Upper lobe of left lung (tissue), 6 donors: ENCODE measurements at regions not wholly inside any gene's neighbourhood (a gene's known extent, or its start where the extent isn't known, plus 50 kb on each side); places are given as distances from the start of the nearest gene placed in this dataset.
"Not testable (repeated sequence)": the region's sequence is repeated elsewhere in the genome, so short reads cannot be mapped to it uniquely, and the experiment has no call there.

Experiments
- ATAC-seq, 2 donors: fragments of 200-7000 bp; cut with Tn5 transposase; one replicate each; pipeline ENCODE4 v1.9.1; 2022; ENCODE audit warnings: mild to moderate bottlenecking in 2 of 2, moderate library complexity in 2 of 2; ENCODE audit not compliant: low FRiP score in 2 of 2
- DNase-seq, 2 donors: peaks; one replicate each; pipeline ENCODE4 v3.0.0-alpha.2; 2019 to 2020
- H3K27ac ChIP-seq, 4 donors: fragments of 200-600 bp; sonication (generic); one replicate each; pipeline ENCODE4 v1.5.1; 2016 to 2019
- H3K27me3 ChIP-seq, 4 donors: fragments of 200-600 bp; sonication (generic); one replicate each; pipeline ENCODE4 v1.5.1; 2017 to 2019
- H3K36me3 ChIP-seq, 4 donors: fragments of 200-600 bp; sonication (generic); one replicate each; pipeline ENCODE4 v1.5.1; 2016 to 2019
- H3K4me1 ChIP-seq, 4 donors: fragments of 200-600 bp; sonication (generic); one replicate each; pipeline ENCODE4 v1.5.1; 2018 to 2019
- H3K4me3 ChIP-seq, 4 donors: fragments of 200-600 bp; sonication (generic); one replicate each; pipeline ENCODE4 v1.5.1; 2017 to 2019; ENCODE audit warnings: mild to moderate bottlenecking in 2 of 4, moderate library complexity in 1 of 4
- H3K9me3 ChIP-seq, 4 donors: fragments of 200-600 bp; sonication (generic); one replicate each; pipeline ENCODE4 v1.5.1; 2018 to 2019
- CTCF ChIP-seq, 6 experiments: fragments of 450-650 bp in 4 of 6; fragments of 200-600 bp in 2 of 6; sonication (generic) in 2 of 6; IDR thresholded peaks; one replicate each; pipeline ENCODE4 v1.5.1; 2016 to 2019; ENCODE audit warnings: antibody characterized with exemption in 6 of 6
- EP300 ChIP-seq, 4 donors: sonication (generic); formaldehyde crosslinking; IDR thresholded peaks; one replicate each; pipeline ENCODE4 v1.5.1; 2017; ENCODE audit warnings: antibody characterized with exemption in 4 of 4, control low read depth in 2 of 4
- POLR2A ChIP-seq, 4 donors: fragments of 450-650 bp; IDR thresholded peaks; one replicate each; pipeline ENCODE4 v1.5.1; 2016 to 2017; ENCODE audit warnings: antibody characterized with exemption in 4 of 4, mild to moderate bottlenecking in 2 of 4
- POLR2AphosphoS5 ChIP-seq, 2 donors: sonication (generic); formaldehyde crosslinking; IDR thresholded peaks; one replicate each; pipeline ENCODE4 v1.5.1; 2017; ENCODE audit warnings: antibody characterized with exemption in 2 of 2
- WGBS, 2 donors: methylation state at CpG; one replicate each; pipeline ENCODE4 v1.1.5; 2017 to 2018; 5-methylcytosine and 5-hydroxymethylcytosine counted together
- donor health status: DM: no; HTN: no; CAD: no; lungs with moderate emphysema.
- donor health status: DM: no; HTN: yes; CAD: no; lungs with severe emphysema.

- Histone ChIP-seq H3K27me3 (no peaks in the 10 kb centered on the region), H3K4me1 (no peaks in the 10 kb centered on the region), H3K9me3 (no peaks in the 10 kb centered on the region), H3K36me3 (no peaks in the 10 kb centered on the region), H3K27ac (no peak overlapping the region), H3K4me3 (no peak overlapping the region)
- 70 to 75% methylated on average over 10 of the region's 10 CpGs for WGBS, 2 donors
- ATAC-seq (no peak), DNase-seq (no peak)
- no peak for TF ChIP-seq POLR2A (IDR thresholded peaks at IDR 0.05)
- no peak for TF ChIP-seq CTCF (IDR thresholded peaks at IDR 0.05)
- no peak for TF ChIP-seq POLR2AphosphoS5 (IDR thresholded peaks at IDR 0.05)
- TF ChIP-seq EP300 (IDR thresholded peaks at IDR 0.05), result no peak
Observed at GRCh38 chr10:25843551-25844170, 90.4 kb upstream of the MYO3A start.

- H3K4me1 ChIP-seq, H3K36me3 ChIP-seq, H3K27me3 ChIP-seq, H3K4me3 ChIP-seq, H3K9me3 ChIP-seq, ATAC-seq, H3K27ac ChIP-seq, DNase-seq: not testable (repeated sequence)
- 85 to 100% methylated on average over 2 of the region's 2 CpGs for WGBS, 2 donors
Observed at GRCh38 chr10:25844716-25845115, 89.3 kb upstream of the MYO3A start.

DNA sequence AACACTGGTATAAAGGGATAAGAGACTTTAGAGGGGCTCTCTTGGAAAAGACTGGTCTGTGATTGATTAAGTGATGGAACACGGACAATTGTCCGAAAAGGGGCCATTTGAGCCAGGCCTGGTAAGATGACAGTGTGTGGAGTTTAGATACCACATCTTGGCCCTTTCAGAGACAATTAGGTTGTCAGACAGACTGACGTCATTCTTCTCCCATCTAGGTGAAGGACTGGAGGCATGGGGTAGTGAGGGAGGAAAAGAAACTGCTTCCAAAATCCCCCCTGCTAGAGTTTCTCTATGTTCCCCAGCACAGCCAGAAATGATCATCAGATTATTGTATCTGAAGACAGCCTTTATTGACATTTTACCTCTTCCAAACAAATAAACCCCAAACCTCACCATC lies 84.8 kb upstream of the MYO3A start:
- Histone ChIP-seq H3K27me3 (no peaks in the 10 kb centered on the region), H3K36me3 (no peaks in the 10 kb centered on the region), H3K4me3 (no peak overlapping the region), H3K27ac (no peak overlapping the region), H3K4me1 (no peaks in the 10 kb centered on the region), H3K9me3 (no peaks in the 10 kb centered on the region)
- DNase-seq, result no peak
- 73 to 86% methylated on average over 3 of the region's 3 CpGs for WGBS, 2 donors
- TF ChIP-seq CTCF (IDR thresholded peaks at IDR 0.05), result no peak
- TF ChIP-seq POLR2AphosphoS5 (IDR thresholded peaks at IDR 0.05), result no peak
- TF ChIP-seq EP300 (IDR thresholded peaks at IDR 0.05), result no peak
- TF ChIP-seq POLR2A (IDR thresholded peaks at IDR 0.05), result no peak
- ATAC-seq, result no peak

DNA sequence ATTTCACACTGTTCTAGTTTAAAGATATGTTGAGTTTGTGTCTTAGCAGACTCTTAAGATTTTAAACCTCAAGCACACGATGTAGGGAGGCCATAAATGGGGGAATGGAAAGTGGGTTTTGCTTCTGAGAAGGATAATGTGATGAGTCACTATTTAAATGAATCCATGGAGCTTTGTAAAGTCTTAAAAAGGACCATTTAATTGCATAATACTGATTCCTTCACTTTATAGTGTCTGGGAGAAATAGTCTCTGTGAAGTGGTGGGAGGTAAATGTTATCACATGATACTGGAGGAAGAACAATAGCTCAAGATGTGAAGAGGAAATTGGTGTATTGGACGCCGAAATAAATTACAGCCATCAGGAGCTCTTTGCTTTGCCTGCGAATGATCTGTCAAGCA lies 84.0 kb upstream of the MYO3A start:
- ATAC-seq (no peak), DNase-seq (no peak)
- WGBS, 2 donors, result 38 to 60% methylated on average over 4 of the region's 4 CpGs
- Histone ChIP-seq H3K4me1 (no peaks in the 10 kb centered on the region), H3K27me3 (no peaks in the 10 kb centered on the region), H3K9me3 (no peaks in the 10 kb centered on the region), H3K4me3 (no peak overlapping the region), H3K27ac (no peak overlapping the region), H3K36me3 (no peaks in the 10 kb centered on the region)
- TF ChIP-seq POLR2AphosphoS5 (IDR thresholded peaks at IDR 0.05) (no peak), POLR2A (IDR thresholded peaks at IDR 0.05) (no peak), CTCF (IDR thresholded peaks at IDR 0.05) (no peak), EP300 (IDR thresholded peaks at IDR 0.05) (no peak)

GRCh38 chr10:25851548-25851947 lies 82.5 kb upstream of the MYO3A start:
- no peaks in the 10 kb centered on the region for H3K27me3 ChIP-seq
- DNase-seq (no peak), ATAC-seq (no peak)
- no peaks in the 10 kb centered on the region for H3K9me3 ChIP-seq
- no peaks in the 10 kb centered on the region for H3K36me3 ChIP-seq
- WGBS, 2 donors, result 54 to 57% methylated on average over 7 of the region's 7 CpGs
- H3K27ac ChIP-seq, result no peak overlapping the region
- TF ChIP-seq CTCF (IDR thresholded peaks at IDR 0.05), result no peak
- TF ChIP-seq POLR2A (IDR thresholded peaks at IDR 0.05), result no peak
- TF ChIP-seq EP300 (IDR thresholded peaks at IDR 0.05), result no peak
- TF ChIP-seq POLR2AphosphoS5 (IDR thresholded peaks at IDR 0.05), result no peak
- no peaks in the 10 kb centered on the region for H3K4me1 ChIP-seq
- H3K4me3 ChIP-seq, result no peak overlapping the region
